ENCODE measurements at regions not wholly inside any gene's neighbourhood (a gene's known extent, or its start where the extent isn't known, plus 50 kb on each side); places are given as distances from the start of the nearest gene placed in this dataset.

DNA sequence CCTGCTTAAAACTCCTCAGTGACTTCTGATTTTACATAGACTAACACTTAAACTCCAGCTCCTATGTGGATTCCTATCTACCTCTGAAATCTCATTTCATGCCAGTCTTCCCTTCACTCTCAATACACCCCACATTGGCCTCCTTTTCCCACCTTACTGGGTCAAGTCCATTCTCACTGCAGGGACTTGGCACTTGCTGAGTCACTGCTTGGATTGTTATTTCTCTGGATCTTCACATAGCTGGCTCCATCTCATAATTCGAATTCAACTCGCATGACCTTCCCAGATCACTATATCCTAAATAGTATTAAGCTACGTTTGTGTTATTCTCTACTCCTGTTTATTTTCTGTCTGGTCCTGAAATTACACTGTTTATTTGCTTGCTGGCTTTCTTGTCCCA is 59.6 kb upstream of the FRMD4B start:
- CTCF ChIA-PET: no interaction called here
- intact Hi-C loops (cut with micrococcal nuclease; ENCODE audit: unreplicated experiment): no loop called here
- no peaks in the 10 kb centered on the region for H3K9me3 Mint-ChIP-seq (ENCODE audit: low read depth, unreplicated experiment)
- no peak for DNase-seq
- no peaks in the 10 kb centered on the region for H3K36me3 Mint-ChIP-seq (ENCODE audit: insufficient read depth, unreplicated experiment)
- H3K4me1 Mint-ChIP-seq (ENCODE audit: low read depth, unreplicated experiment): no peaks in the 10 kb centered on the region
- no peak for TF ChIP-seq CTCF (IDR thresholded peaks at IDR 0.05; ENCODE audit: unreplicated experiment)
- no peaks in the 10 kb centered on the region for H3K27me3 Mint-ChIP-seq (ENCODE audit: unreplicated experiment)
- no peak overlapping the region for H3K4me3 Mint-ChIP-seq (ENCODE audit: low read depth, unreplicated experiment)
- H3K27ac Mint-ChIP-seq (ENCODE audit: unreplicated experiment): no peak overlapping the region
- no TSS peak for BruUV-seq (replicated peaks)

- H3K4me3 Mint-ChIP-seq (ENCODE audit: low read depth, unreplicated experiment): no peak overlapping the region
- no peaks in the 10 kb centered on the region for H3K9me3 Mint-ChIP-seq (ENCODE audit: low read depth, unreplicated experiment)
- no peaks in the 10 kb centered on the region for H3K36me3 Mint-ChIP-seq (ENCODE audit: insufficient read depth, unreplicated experiment)
- no peak for DNase-seq
- no peaks in the 10 kb centered on the region for H3K27me3 Mint-ChIP-seq (ENCODE audit: unreplicated experiment)
- BruUV-seq (replicated peaks): no TSS peak
- no peak overlapping the region for H3K27ac Mint-ChIP-seq (ENCODE audit: unreplicated experiment)
- CTCF ChIA-PET: interaction anchor here (0.7 kb wide), 1 partner anchor 18 kb away, joined by 3 read pairs; no protein-coding TSS in a partner anchor
- no peaks in the 10 kb centered on the region for H3K4me1 Mint-ChIP-seq (ENCODE audit: low read depth, unreplicated experiment)
- intact Hi-C loops (cut with micrococcal nuclease; ENCODE audit: unreplicated experiment): no loop called here
- no peak for TF ChIP-seq CTCF (IDR thresholded peaks at IDR 0.05; ENCODE audit: unreplicated experiment)
These were observed 59.1 kb upstream of the FRMD4B start for GRCh38 chr3:69445024-69445423.

DNA sequence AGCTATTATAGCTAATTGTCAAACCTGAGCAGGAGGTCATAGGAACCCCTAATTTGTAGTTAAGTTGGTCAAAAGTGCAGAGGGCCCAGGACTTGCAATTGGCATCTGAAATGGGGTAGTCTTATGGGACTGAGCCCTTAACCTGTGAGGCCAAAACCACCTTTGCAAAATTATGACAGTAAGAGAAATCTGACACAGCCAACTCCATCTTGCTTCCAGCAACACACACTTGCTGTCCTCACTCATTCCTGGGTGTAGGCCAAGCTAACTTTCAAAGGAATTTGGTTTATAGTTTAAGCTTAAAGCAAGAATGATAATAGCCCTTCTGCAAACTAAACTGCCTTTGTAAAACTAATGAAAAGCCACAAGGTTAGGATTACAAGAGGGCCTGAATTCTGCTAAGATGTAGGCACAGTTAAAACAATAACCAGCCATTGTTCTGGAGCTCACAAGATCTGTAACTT is 57.6 kb upstream of the FRMD4B start:
- intact Hi-C loops (cut with micrococcal nuclease; ENCODE audit: unreplicated experiment): no loop called here
- TF ChIP-seq CTCF (IDR thresholded peaks at IDR 0.05; ENCODE audit: unreplicated experiment): no peak
- Mint-ChIP-seq H3K27ac (ENCODE audit: unreplicated experiment) (no peak overlapping the region), H3K27me3 (ENCODE audit: unreplicated experiment) (no peaks in the 10 kb centered on the region), H3K36me3 (ENCODE audit: insufficient read depth, unreplicated experiment) (no peaks in the 10 kb centered on the region), H3K4me1 (ENCODE audit: low read depth, unreplicated experiment) (no peaks in the 10 kb centered on the region), H3K9me3 (ENCODE audit: low read depth, unreplicated experiment) (no peaks in the 10 kb centered on the region), H3K4me3 (ENCODE audit: low read depth, unreplicated experiment) (no peak overlapping the region)
- no TSS peak for BruUV-seq (replicated peaks)
- no peak for DNase-seq
- CTCF ChIA-PET: no interaction called here

DNA sequence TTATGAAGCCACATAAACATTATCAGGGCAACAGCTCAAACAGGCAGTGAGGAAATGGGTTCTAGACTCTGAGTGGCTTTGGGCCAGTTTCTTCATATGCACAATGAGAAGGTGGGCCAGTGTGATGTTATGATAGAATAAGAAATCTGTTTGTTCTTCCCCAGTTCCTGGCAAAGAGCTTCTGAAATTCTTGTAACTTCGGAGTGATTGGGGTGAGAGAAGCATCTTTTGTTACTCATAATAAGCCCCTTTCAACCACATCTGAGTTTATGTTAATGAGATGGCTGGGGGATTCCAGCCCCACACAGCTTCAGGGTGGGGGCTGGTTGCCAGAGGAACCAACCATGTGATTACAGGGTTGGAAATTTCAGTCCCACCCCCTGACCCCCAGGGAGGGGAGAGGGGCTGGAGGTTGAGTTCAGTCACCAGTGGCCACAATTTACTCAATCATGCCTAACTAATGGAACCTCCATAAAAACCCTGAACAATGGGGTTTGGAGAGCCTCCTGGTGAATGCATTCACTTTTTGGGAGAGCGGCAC is 57.0 kb upstream of the FRMD4B start:
- Mint-ChIP-seq H3K4me3 (ENCODE audit: low read depth, unreplicated experiment) (no peak overlapping the region), H3K9me3 (ENCODE audit: low read depth, unreplicated experiment) (no peaks in the 10 kb centered on the region), H3K36me3 (ENCODE audit: insufficient read depth, unreplicated experiment) (no peaks in the 10 kb centered on the region), H3K27ac (ENCODE audit: unreplicated experiment) (no peak overlapping the region), H3K27me3 (ENCODE audit: unreplicated experiment) (no peaks in the 10 kb centered on the region), H3K4me1 (ENCODE audit: low read depth, unreplicated experiment) (no peaks in the 10 kb centered on the region)
- TF ChIP-seq CTCF (IDR thresholded peaks at IDR 0.05; ENCODE audit: unreplicated experiment): no peak
- intact Hi-C loops (cut with micrococcal nuclease; ENCODE audit: unreplicated experiment): no loop called here
- CTCF ChIA-PET: no interaction called here
- BruUV-seq (replicated peaks): no TSS peak
- DNase-seq: no peak

All from Calu3 (cell line).